ENCODE measurements at regions not wholly inside any gene's neighbourhood (a gene's known extent, or its start where the extent isn't known, plus 50 kb on each side); places are given as distances from the start of the nearest gene placed in this dataset.

- TF ChIP-seq, protein P1, sequence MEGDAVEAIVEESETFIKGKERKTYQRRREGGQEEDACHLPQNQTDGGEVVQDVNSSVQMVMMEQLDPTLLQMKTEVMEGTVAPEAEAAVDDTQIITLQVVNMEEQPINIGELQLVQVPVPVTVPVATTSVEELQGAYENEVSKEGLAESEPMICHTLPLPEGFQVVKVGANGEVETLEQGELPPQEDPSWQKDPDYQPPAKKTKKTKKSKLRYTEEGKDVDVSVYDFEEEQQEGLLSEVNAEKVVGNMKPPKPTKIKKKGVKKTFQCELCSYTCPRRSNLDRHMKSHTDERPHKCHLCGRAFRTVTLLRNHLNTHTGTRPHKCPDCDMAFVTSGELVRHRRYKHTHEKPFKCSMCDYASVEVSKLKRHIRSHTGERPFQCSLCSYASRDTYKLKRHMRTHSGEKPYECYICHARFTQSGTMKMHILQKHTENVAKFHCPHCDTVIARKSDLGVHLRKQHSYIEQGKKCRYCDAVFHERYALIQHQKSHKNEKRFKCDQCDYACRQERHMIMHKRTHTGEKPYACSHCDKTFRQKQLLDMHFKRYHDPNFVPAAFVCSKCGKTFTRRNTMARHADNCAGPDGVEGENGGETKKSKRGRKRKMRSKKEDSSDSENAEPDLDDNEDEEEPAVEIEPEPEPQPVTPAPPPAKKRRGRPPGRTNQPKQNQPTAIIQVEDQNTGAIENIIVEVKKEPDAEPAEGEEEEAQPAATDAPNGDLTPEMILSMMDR (IDR thresholded peaks at IDR 0.05; ENCODE audit: low read length), result no peak
- no peak for TF ChIP-seq EZH2 (IDR thresholded peaks at IDR 0.05; ENCODE audit: borderline replicate concordance, low read length)
Observed at GRCh38 chr14:71551291-71551950, 380.8 kb upstream of the RGS6 start.

Measured in OCI-LY1 (cell line).